Astrocyte (in vitro differentiated cells and primary cell): ENCODE measurements at regions not wholly inside any gene's neighbourhood (a gene's known extent, or its start where the extent isn't known, plus 50 kb on each side); places are given as distances from the start of the nearest gene placed in this dataset.

Source experiments
- CTCF ChIP-seq: IDR thresholded peaks from 2 replicates; pipeline ENCODE4 v1.5.1; 2011; ENCODE audit warnings: low read depth, mild to moderate bottlenecking, inconsistent platforms, low read length, moderate library complexity; ENCODE audit not compliant: insufficient read depth
- EZH2 ChIP-seq: IDR thresholded peaks from 2 replicates; pipeline ENCODE4 v1.6.1; 2012; ENCODE audit warnings: mild to moderate bottlenecking, low read length, inconsistent platforms; ENCODE audit not compliant: insufficient read depth

DNA sequence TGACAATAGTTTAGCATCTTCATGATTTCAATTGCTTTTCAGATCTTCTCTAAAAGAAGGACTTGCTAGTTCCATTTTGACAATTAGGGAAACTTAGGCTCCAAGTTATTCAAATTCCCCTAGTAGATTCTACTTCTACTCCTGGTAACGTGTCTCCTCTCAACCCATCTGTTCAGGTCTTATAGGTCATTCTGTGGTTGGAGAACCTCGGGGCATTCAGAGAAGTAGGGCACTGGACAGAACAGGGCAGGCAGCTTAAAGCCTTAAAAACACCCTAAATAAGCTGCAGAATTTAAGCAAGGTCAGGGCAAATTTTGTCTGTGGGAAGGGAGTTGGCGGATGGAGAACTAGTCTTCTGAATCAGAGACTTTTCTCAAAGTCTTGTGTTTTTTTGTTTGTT lies 132.4 kb downstream of the TMEM174 start:
- TF ChIP-seq CTCF (no peak), EZH2 (no peak)
